ENCODE measurements at regions not wholly inside any gene's neighbourhood (a gene's known extent, or its start where the extent isn't known, plus 50 kb on each side); places are given as distances from the start of the nearest gene placed in this dataset.

GRCh38 chr13:76048675-76049375, 412.7 kb downstream of the LMO7 start:
- Histone ChIP-seq H4K5ac (ENCODE audit: insufficient read length, low read depth, low read length) (no peak overlapping the region), H3K36me3 (ENCODE audit: control insufficient read depth in 2 of 4, insufficient read depth in 4 of 4, low read length in 3 of 4) (no peaks in the 10 kb centered on the region), H2AK5ac (ENCODE audit: low read depth, low read length) (no peak overlapping the region), H3K4me3 (ENCODE audit: extremely low read depth in 1 of 4, insufficient read depth in 2 of 4, low read depth in 3 of 4, low read length in 4 of 4) (no peak overlapping the region), H4K91ac (replicated peaks; ENCODE audit: insufficient read length, low read length) (no peak overlapping the region), H3K4me2 (ENCODE audit: insufficient read depth in 1 of 2, low read depth in 2 of 2, low read length in 2 of 2) (no peak overlapping the region), H2BK12ac (ENCODE audit: low read depth, low read length) (no peak overlapping the region), H3K23me2 (ENCODE audit: low read depth, low read length) (no peaks in the 10 kb centered on the region), H3K18ac (ENCODE audit: extremely low read depth, low read length) (no peak overlapping the region), H4K8ac (ENCODE audit: extremely low read depth, insufficient read depth, low read length) (no peak overlapping the region), H2AFZ (ENCODE audit: low read length) (no peak overlapping the region), H3K14ac (ENCODE audit: insufficient read length) (no peak overlapping the region), H2BK15ac (ENCODE audit: low read length) (no peak overlapping the region), H3K56ac (replicated peaks; ENCODE audit: insufficient read length, low read depth, low read length) (no peak overlapping the region), H3K9ac (replicated peaks in 1 of 4; ENCODE audit: extremely low read depth in 1 of 4, low read depth in 3 of 4, low read length in 3 of 4) (no peak overlapping the region), H3K27ac (ENCODE audit: low read depth, low read length) (no peak overlapping the region), H4K20me1 (replicated peaks in 1 of 2; ENCODE audit: control insufficient read depth in 1 of 2, insufficient read depth in 2 of 2, low read length in 2 of 2) (no peaks in the 10 kb centered on the region), H2BK120ac (replicated peaks; ENCODE audit: low read depth, low read length) (no peak overlapping the region), H3K4ac (replicated peaks; ENCODE audit: insufficient read length, low read depth, low read length) (no peak overlapping the region), H2BK20ac (ENCODE audit: low read length) (no peak overlapping the region), H3K79me2 (ENCODE audit: control insufficient read depth in 1 of 2, insufficient read depth in 2 of 2, low read length in 2 of 2) (no peaks in the 10 kb centered on the region), H3K4me1 (replicated peaks in 1 of 4; ENCODE audit: control insufficient read depth in 3 of 4, insufficient read depth in 4 of 4, low read length in 3 of 4) (no peaks in the 10 kb centered on the region), H3K9me3 (ENCODE audit: insufficient read depth in 2 of 2, low read depth in 1 of 2, low read length in 1 of 2) (no peaks in the 10 kb centered on the region), H3K27me3 (replicated peaks in 1 of 4; ENCODE audit: control insufficient read depth in 3 of 4, extremely low read depth in 1 of 4, insufficient read depth in 3 of 4, low read length in 3 of 4) (no peaks in the 10 kb centered on the region), H3K23ac (ENCODE audit: insufficient read length) (no peak overlapping the region), H3K79me1 (ENCODE audit: low read depth, low read length) (no peaks in the 10 kb centered on the region), H2BK5ac (ENCODE audit: low read depth, low read length) (no peak overlapping the region)
- CTCF ChIA-PET (ENCODE audit: partially characterized antibody), result interaction anchor here (3.4 kb wide), 1 partner anchor 10 kb away, joined by 12 read pairs; no protein-coding TSS in a partner anchor
- TF ChIP-seq SIRT6 (IDR thresholded peaks at IDR 0.05; ENCODE audit: low read length) (no peak), BACH1 (IDR thresholded peaks at IDR 0.05; ENCODE audit: low read length) (no peak), TEAD4 (IDR thresholded peaks at IDR 0.05; ENCODE audit: low read depth, low read length) (no peak)
- no peak for DNase-seq (ENCODE audit: low read depth in 1 of 2, low spot score in 2 of 2)
- 87% methylated on average over 3 of the region's 3 CpGs; no CpG with 5 or more reads in 1 of the 2 experiments for WGBS, 2 experiments (ENCODE audit: extremely low coverage in 1 of 2, insufficient coverage in 1 of 2, insufficient read length in 1 of 2, insufficient replicate concordance in 2 of 2, low coverage in 1 of 2, low lambda C conversion rate in 2 of 2, missing lambda C conversion rate in 1 of 2)
- POLR2A ChIA-PET (ENCODE audit: partially characterized antibody), result no interaction called here
- FAIRE-seq, result no peak

Data from H1 (cell line).